Spleen (tissue), 11 donors: ENCODE measurements at regions not wholly inside any gene's neighbourhood (a gene's known extent, or its start where the extent isn't known, plus 50 kb on each side); places are given as distances from the start of the nearest gene placed in this dataset.

Experiments
- DNase-seq: peaks from one replicate; pipeline ENCODE4 v3.0.0-alpha.2; 2020
- H3K27ac ChIP-seq, 8 donors: fragments of 200-600 bp; sonication (generic) in 7 of 8; 1 replicate in 4 of 8; 2 replicates in 4 of 8; pipeline versions ENCODE4 v1.5.0 to v1.8.0; 2016 to 2021; ENCODE audit warnings: inconsistent platforms in 4 of 8, mild to moderate bottlenecking in 4 of 8, moderate library complexity in 1 of 8
- H3K27me3 ChIP-seq, 7 donors: fragments of 200-600 bp; sonication (generic) in 6 of 7; replicated peaks in 1 of 7; 1 replicate in 4 of 7; 2 replicates in 3 of 7; pipeline versions ENCODE4 v1.5.0 to v1.8.0; 2016 to 2021; ENCODE audit warnings: inconsistent platforms in 3 of 7, mild to moderate bottlenecking in 1 of 7
- H3K36me3 ChIP-seq, 6 donors: fragments of 200-600 bp; sonication (generic) in 5 of 6; 1 replicate in 4 of 6; 2 replicates in 2 of 6; pipeline versions ENCODE4 v1.5.0 to v1.8.0; 2016 to 2021; ENCODE audit warnings: inconsistent platforms in 2 of 6
- H3K4me1 ChIP-seq, 6 donors: fragments of 200-600 bp; sonication (generic) in 5 of 6; 1 replicate in 3 of 6; 2 replicates in 3 of 6; pipeline versions ENCODE4 v1.5.0 to v1.8.0; 2016 to 2021; ENCODE audit warnings: inconsistent platforms in 3 of 6
- H3K4me3 ChIP-seq, 8 donors: fragments of 200-600 bp; sonication (generic) in 7 of 8; 1 replicate in 4 of 8; 2 replicates in 4 of 8; pipeline versions ENCODE4 v1.5.0 to v1.8.0; 2016 to 2021; ENCODE audit warnings: inconsistent platforms in 4 of 8, mild to moderate bottlenecking in 4 of 8, moderate library complexity in 2 of 8
- H3K9me3 ChIP-seq, 8 donors: fragments of 200-600 bp; sonication (generic) in 7 of 8; 1 replicate in 4 of 8; 2 replicates in 4 of 8; pipeline versions ENCODE4 v1.5.0 to v1.8.0; 2016 to 2021; ENCODE audit warnings: inconsistent platforms in 4 of 8
- CTCF ChIP-seq, 11 experiments: fragments of 200-600 bp in 7 of 11; fragments of 450-650 bp in 4 of 11; sonication (generic) in 4 of 11; IDR thresholded peaks in 8 of 11; conservative IDR thresholded peaks in 3 of 11; 1 replicate in 7 of 11; 2 replicates in 4 of 11; pipeline versions ENCODE4 v1.4.0 to v1.8.0; 2016 to 2021; ENCODE audit warnings: antibody characterized with exemption in 11 of 11, inconsistent platforms in 4 of 11, mild to moderate bottlenecking in 1 of 11
- POLR2A ChIP-seq, 3 donors: fragments of 450-650 bp; IDR thresholded peaks; one replicate each; pipeline ENCODE4 v1.5.1; 2017; ENCODE audit warnings: antibody characterized with exemption in 3 of 3, mild to moderate bottlenecking in 1 of 3
- POLR2AphosphoS5 ChIP-seq, 3 donors: sonication (generic); formaldehyde crosslinking; IDR thresholded peaks; one replicate each; pipeline ENCODE4 v1.5.1; 2017; ENCODE audit warnings: antibody characterized with exemption in 3 of 3
- WGBS, 5 donors: extraction: QIAGEN DNeasy Blood & Tissue Kit in 3 of 5; methylation state at CpG; one replicate each; pipeline versions ENCODE4 v1.1.5 to v1.1.7; 2013 to 2018; 5-methylcytosine and 5-hydroxymethylcytosine counted together
- intact Hi-C: fragments of 100-400 bp; cut with DNase I; formaldehyde crosslinking; loops from one replicate; pipeline ENCODE4 v1.15.0; 2023; ENCODE audit warnings: low total_unique reads
- donor health status: healthy with polysubstance abuse.
- donor health status: DM: no; HTN: no; CAD: no; lungs with moderate emphysema.
- donor health status: DM: no; HTN: no; CAD: no.
- donor health status: Bipolar disorder and iron deficiency.
- donor health status: healthy.
- donor health status: DM: no; HTN: no; CAD: no.
- donor health status: DM: yes; HTN: yes; CAD: no.

GRCh38 chr7:16223963-16224707 is 197.2 kb downstream of the CRPPA start:
- TF ChIP-seq POLR2A (IDR thresholded peaks at IDR 0.05) (no peak), CTCF (IDR thresholded peaks at IDR 0.05 in 8 of 11, conservative IDR thresholded peaks at IDR 0.05 in 3 of 11) (no peak), POLR2AphosphoS5 (IDR thresholded peaks at IDR 0.05) (no peak)
- peaks cover 0 to 15% (median 10%) of the 10 kb centered on the region in 8 donors for H3K9me3 ChIP-seq
- no peaks in the 10 kb centered on the region for H3K27me3 ChIP-seq
- WGBS, 5 donors = 77 to 85% (median 83%) methylated on average over 8 of the region's 8 CpGs
- no peak for DNase-seq
- H3K36me3 ChIP-seq = no peaks in the 10 kb centered on the region
- no peak overlapping the region for H3K27ac ChIP-seq
- intact Hi-C loops = no loop called here
- no peaks in the 10 kb centered on the region for H3K4me1 ChIP-seq
- H3K4me3 ChIP-seq = no peak overlapping the region

- Histone ChIP-seq H3K4me3 (no peak overlapping the region), H3K27ac (no peak overlapping the region), H3K27me3 (no peaks in the 10 kb centered on the region), H3K4me1 (no peaks in the 10 kb centered on the region), H3K36me3 (no peaks in the 10 kb centered on the region), H3K9me3 (no peaks in the 10 kb centered on the region)
- intact Hi-C loops = no loop called here
- WGBS, 5 donors = 83 to 95% (median 87%) methylated on average over 3 of the region's 3 CpGs
- no peak for DNase-seq
- TF ChIP-seq POLR2AphosphoS5 (IDR thresholded peaks at IDR 0.05) (no peak), POLR2A (IDR thresholded peaks at IDR 0.05) (no peak)
These were observed 208.7 kb downstream of the CRPPA start for GRCh38 chr7:16212610-16213009.

GRCh38 chr7:16212032-16212431 is 209.3 kb downstream of the CRPPA start:
- Histone ChIP-seq H3K36me3 (no peaks in the 10 kb centered on the region), H3K4me3 (no peak overlapping the region), H3K4me1 (no peaks in the 10 kb centered on the region), H3K27ac (no peak overlapping the region), H3K9me3 (no peaks in the 10 kb centered on the region), H3K27me3 (no peaks in the 10 kb centered on the region)
- TF ChIP-seq POLR2A (IDR thresholded peaks at IDR 0.05) (no peak), POLR2AphosphoS5 (IDR thresholded peaks at IDR 0.05) (no peak), CTCF (IDR thresholded peaks at IDR 0.05 in 8 of 11, conservative IDR thresholded peaks at IDR 0.05 in 3 of 11) (no peak)
- 73 to 87% (median 84%) methylated on average over 4 of the region's 4 CpGs for WGBS, 5 donors
- intact Hi-C loops = no loop called here
- DNase-seq = no peak

- TF ChIP-seq POLR2AphosphoS5 (IDR thresholded peaks at IDR 0.05) = no peak
- TF ChIP-seq POLR2A (IDR thresholded peaks at IDR 0.05) = no peak
- no peak for TF ChIP-seq CTCF (IDR thresholded peaks at IDR 0.05 in 8 of 11, conservative IDR thresholded peaks at IDR 0.05 in 3 of 11)
- Histone ChIP-seq H3K27me3 (no peaks in the 10 kb centered on the region), H3K4me1 (no peaks in the 10 kb centered on the region), H3K36me3 (no peaks in the 10 kb centered on the region), H3K27ac (no peak overlapping the region), H3K4me3 (no peak overlapping the region), H3K9me3 (no peaks in the 10 kb centered on the region)
- no peak for DNase-seq
- 79 to 95% (median 92%) methylated on average over 6 of the region's 6 CpGs for WGBS, 5 donors
- intact Hi-C loops = no loop called here
These were observed 209.9 kb downstream of the CRPPA start for GRCh38 chr7:16211402-16211925.
